ENCODE measurements at regions not wholly inside any gene's neighbourhood (a gene's known extent, or its start where the extent isn't known, plus 50 kb on each side); places are given as distances from the start of the nearest gene placed in this dataset.
"Not testable (repeated sequence)": the region's sequence is repeated elsewhere in the genome, so short reads cannot be mapped to it uniquely, and the experiment has no call there.

GRCh38 chr4:54587107-54587891 is 70.5 kb upstream of the KIT start:
- Histone ChIP-seq H3K4me3 (ENCODE audit: insufficient read depth, low read depth, low read length) (no peak overlapping the region), H3K9me3 (ENCODE audit: control insufficient read depth, low read length) (no peaks in the 10 kb centered on the region), H3K27me3 (ENCODE audit: control insufficient read depth, insufficient read depth, low read length, poor library complexity, severe bottlenecking) (no peaks in the 10 kb centered on the region), H3K36me3 (ENCODE audit: control insufficient read depth, insufficient read depth, low read length) (no peaks in the 10 kb centered on the region), H3K27ac (ENCODE audit: insufficient read depth, low read depth, low read length, poor library complexity, severe bottlenecking) (no peak overlapping the region), H3K4me1 (ENCODE audit: control insufficient read depth, insufficient read depth, low read length) (no peaks in the 10 kb centered on the region)
- WGBS, 2 experiments = 97% methylated on average over 2 of the region's 2 CpGs; no CpG with 5 or more reads in 1 of the 2 experiments

GRCh38 chr4:54588404-54588803 is 69.4 kb upstream of the KIT start:
- WGBS, 2 experiments = 96 to 97% methylated on average over 4 of the region's 4 CpGs
- no peak overlapping the region for H3K27ac ChIP-seq (ENCODE audit: insufficient read depth, low read depth, low read length, poor library complexity, severe bottlenecking)
- H3K4me3 ChIP-seq (ENCODE audit: insufficient read depth, low read depth, low read length) = no peak overlapping the region
- no peaks in the 10 kb centered on the region for H3K36me3 ChIP-seq (ENCODE audit: control insufficient read depth, insufficient read depth, low read length)
- no peaks in the 10 kb centered on the region for H3K27me3 ChIP-seq (ENCODE audit: control insufficient read depth, insufficient read depth, low read length, poor library complexity, severe bottlenecking)
- H3K9me3 ChIP-seq (ENCODE audit: control insufficient read depth, low read length) = no peaks in the 10 kb centered on the region
- H3K4me1 ChIP-seq (ENCODE audit: control insufficient read depth, insufficient read depth, low read length) = no peaks in the 10 kb centered on the region

GRCh38 chr4:54589586-54589985 is 68.2 kb upstream of the KIT start:
- Histone ChIP-seq H3K9me3 (ENCODE audit: control insufficient read depth, low read length) (no peaks in the 10 kb centered on the region), H3K36me3 (ENCODE audit: control insufficient read depth, insufficient read depth, low read length) (no peaks in the 10 kb centered on the region), H3K27me3 (ENCODE audit: control insufficient read depth, insufficient read depth, low read length, poor library complexity, severe bottlenecking) (no peaks in the 10 kb centered on the region), H3K4me3 (ENCODE audit: insufficient read depth, low read depth, low read length) (no peak overlapping the region), H3K4me1 (ENCODE audit: control insufficient read depth, insufficient read depth, low read length) (no peaks in the 10 kb centered on the region), H3K27ac (ENCODE audit: insufficient read depth, low read depth, low read length, poor library complexity, severe bottlenecking) (no peak overlapping the region)
- 93 to 99% methylated on average over 2 of the region's 2 CpGs for WGBS, 2 experiments

GRCh38 chr4:54593795-54594322 is 63.9 kb upstream of the KIT start:
- Histone ChIP-seq H3K9me3 (ENCODE audit: control insufficient read depth, low read length) (no peaks in the 10 kb centered on the region), H3K4me1 (ENCODE audit: control insufficient read depth, insufficient read depth, low read length) (no peaks in the 10 kb centered on the region), H3K27ac (ENCODE audit: insufficient read depth, low read depth, low read length, poor library complexity, severe bottlenecking) (no peak overlapping the region), H3K36me3 (ENCODE audit: control insufficient read depth, insufficient read depth, low read length) (no peaks in the 10 kb centered on the region), H3K4me3 (ENCODE audit: insufficient read depth, low read depth, low read length) (no peak overlapping the region), H3K27me3 (ENCODE audit: control insufficient read depth, insufficient read depth, low read length, poor library complexity, severe bottlenecking) (no peaks in the 10 kb centered on the region)
- WGBS, 2 experiments = 95 to 97% methylated on average over 1 to 2 of the region's 2 CpGs

- no peak overlapping the region for H3K27ac ChIP-seq (ENCODE audit: insufficient read depth, low read depth, low read length, poor library complexity, severe bottlenecking)
- H3K4me1 ChIP-seq (ENCODE audit: control insufficient read depth, insufficient read depth, low read length) = no peaks in the 10 kb centered on the region
- no peaks in the 10 kb centered on the region for H3K9me3 ChIP-seq (ENCODE audit: control insufficient read depth, low read length)
- H3K36me3 ChIP-seq (ENCODE audit: control insufficient read depth, insufficient read depth, low read length) = no peaks in the 10 kb centered on the region
- no peaks in the 10 kb centered on the region for H3K27me3 ChIP-seq (ENCODE audit: control insufficient read depth, insufficient read depth, low read length, poor library complexity, severe bottlenecking)
- H3K4me3 ChIP-seq (ENCODE audit: insufficient read depth, low read depth, low read length) = no peak overlapping the region
- 92 to 100% methylated on average over 1 of the region's 1 CpG for WGBS, 2 experiments
Measured at GRCh38 chr4:54596201-54596600, 61.6 kb upstream of the KIT start.

- H3K9me3 ChIP-seq (ENCODE audit: control insufficient read depth, low read length); H3K27me3 ChIP-seq (ENCODE audit: control insufficient read depth, insufficient read depth, low read length, poor library complexity, severe bottlenecking); H3K27ac ChIP-seq (ENCODE audit: insufficient read depth, low read depth, low read length, poor library complexity, severe bottlenecking); H3K4me1 ChIP-seq (ENCODE audit: control insufficient read depth, insufficient read depth, low read length); H3K4me3 ChIP-seq (ENCODE audit: insufficient read depth, low read depth, low read length); H3K36me3 ChIP-seq (ENCODE audit: control insufficient read depth, insufficient read depth, low read length): not testable (repeated sequence)
- 92 to 97% methylated on average over 6 of the region's 6 CpGs for WGBS, 2 experiments
Measured at GRCh38 chr4:54597678-54598077, 60.1 kb upstream of the KIT start.

GRCh38 chr4:54602175-54602574 is 55.6 kb upstream of the KIT start:
- H3K27me3 ChIP-seq (ENCODE audit: control insufficient read depth, insufficient read depth, low read length, poor library complexity, severe bottlenecking); H3K27ac ChIP-seq (ENCODE audit: insufficient read depth, low read depth, low read length, poor library complexity, severe bottlenecking); H3K4me3 ChIP-seq (ENCODE audit: insufficient read depth, low read depth, low read length); H3K4me1 ChIP-seq (ENCODE audit: control insufficient read depth, insufficient read depth, low read length); H3K9me3 ChIP-seq (ENCODE audit: control insufficient read depth, low read length); H3K36me3 ChIP-seq (ENCODE audit: control insufficient read depth, insufficient read depth, low read length): not testable (repeated sequence)
- WGBS, 2 experiments = 86 to 96% methylated on average over 3 to 4 of the region's 4 CpGs

- H3K36me3 ChIP-seq (ENCODE audit: control insufficient read depth, insufficient read depth, low read length) = no peaks in the 10 kb centered on the region
- 89 to 90% methylated on average over 2 of the region's 2 CpGs for WGBS, 2 experiments
- H3K4me1 ChIP-seq (ENCODE audit: control insufficient read depth, insufficient read depth, low read length) = no peaks in the 10 kb centered on the region
Measured at GRCh38 chr4:54607067-54607466, 50.7 kb upstream of the KIT start.

GRCh38 chr4:54607521-54607920 is 50.2 kb upstream of the KIT start:
- Histone ChIP-seq H3K4me1 (ENCODE audit: control insufficient read depth, insufficient read depth, low read length) (no peaks in the 10 kb centered on the region), H3K27me3 (ENCODE audit: control insufficient read depth, insufficient read depth, low read length, poor library complexity, severe bottlenecking) (no peaks in the 10 kb centered on the region), H3K36me3 (ENCODE audit: control insufficient read depth, insufficient read depth, low read length) (no peaks in the 10 kb centered on the region), H3K27ac (ENCODE audit: insufficient read depth, low read depth, low read length, poor library complexity, severe bottlenecking) (no peak overlapping the region), H3K4me3 (ENCODE audit: insufficient read depth, low read depth, low read length) (no peak overlapping the region), H3K9me3 (ENCODE audit: control insufficient read depth, low read length) (no peaks in the 10 kb centered on the region)

More at GRCh38 chr4:54607067-54607466, 50.7 kb upstream of the KIT start:
- no peak overlapping the region for H3K4me3 ChIP-seq (ENCODE audit: insufficient read depth, low read depth, low read length)
- H3K27me3 ChIP-seq (ENCODE audit: control insufficient read depth, insufficient read depth, low read length, poor library complexity, severe bottlenecking) = no peaks in the 10 kb centered on the region
- no peak overlapping the region for H3K27ac ChIP-seq (ENCODE audit: insufficient read depth, low read depth, low read length, poor library complexity, severe bottlenecking)
- H3K9me3 ChIP-seq (ENCODE audit: control insufficient read depth, low read length) = no peaks in the 10 kb centered on the region

Measured in ectodermal cell (in vitro differentiated cells).